Mesenchymal stem cell (in vitro differentiated cells and primary cell): ENCODE measurements at regions not wholly inside any gene's neighbourhood (a gene's known extent, or its start where the extent isn't known, plus 50 kb on each side); places are given as distances from the start of the nearest gene placed in this dataset.

ENCODE experiments used
- DNase-seq: peaks from one replicate; pipeline ENCODE4 v3.0.0-alpha.2; 2013
- H2AFZ ChIP-seq: one replicate; pipeline ENCODE4 v1.6.1; 2013; ENCODE audit warnings: low read depth, mild to moderate bottlenecking, control low read depth, inconsistent platforms, low read length, moderate library complexity
- H2AK5ac ChIP-seq: 2 replicates; pipeline ENCODE4 v1.6.1; 2013; ENCODE audit warnings: low read length, moderate library complexity, mild to moderate bottlenecking, inconsistent platforms; ENCODE audit not compliant: severe bottlenecking
- H2BK120ac ChIP-seq: one replicate; pipeline ENCODE4 v1.6.1; 2013; ENCODE audit warnings: low read depth, mild to moderate bottlenecking, inconsistent platforms, low read length, moderate library complexity
- H2BK12ac ChIP-seq, 2 experiments: one replicate each; pipeline ENCODE4 v1.6.1; 2013; ENCODE audit warnings: inconsistent platforms in 2 of 2, low read length in 2 of 2, mild to moderate bottlenecking in 2 of 2, moderate library complexity in 2 of 2, control low read depth in 1 of 2
- H2BK15ac ChIP-seq: one replicate; pipeline ENCODE4 v1.6.1; 2013; ENCODE audit warnings: mild to moderate bottlenecking, low read depth, inconsistent platforms; ENCODE audit not compliant: poor library complexity, severe bottlenecking
- H2BK5ac ChIP-seq: 2 replicates; pipeline ENCODE4 v1.6.1; 2013; ENCODE audit warnings: low read depth, mild to moderate bottlenecking, low read length, control low read depth, inconsistent platforms; ENCODE audit not compliant: poor library complexity, severe bottlenecking
- H3K14ac ChIP-seq, 2 experiments: one replicate each; pipeline ENCODE4 v1.6.1; 2013; ENCODE audit warnings: inconsistent platforms in 2 of 2, low read length in 2 of 2, control low read depth in 1 of 2, mild to moderate bottlenecking in 1 of 2, moderate library complexity in 1 of 2
- H3K18ac ChIP-seq, 2 experiments: one replicate each; pipeline ENCODE4 v1.6.1; 2013; ENCODE audit warnings: inconsistent platforms in 2 of 2, low read length in 2 of 2, control low read depth in 1 of 2, low read depth in 1 of 2, mild to moderate bottlenecking in 1 of 2
- H3K23ac ChIP-seq, 2 experiments: one replicate each; pipeline ENCODE4 v1.6.1; 2013; ENCODE audit warnings: inconsistent platforms in 2 of 2, low read length in 2 of 2, mild to moderate bottlenecking in 2 of 2, moderate library complexity in 2 of 2, control low read depth in 1 of 2
- H3K27ac ChIP-seq: 2 replicates; pipeline ENCODE4 v1.5.1; 2013; ENCODE audit warnings: mild to moderate bottlenecking, moderate library complexity, low read length, control low read depth, inconsistent platforms; ENCODE audit not compliant: poor library complexity, severe bottlenecking
- H3K27me3 ChIP-seq, 2 experiments: 2 replicates each; pipeline versions ENCODE4 v1.6.1 to v1.7.0; 2013; ENCODE audit warnings: low read length in 2 of 2, mild to moderate bottlenecking in 2 of 2, moderate library complexity in 2 of 2, control low read depth in 1 of 2, inconsistent platforms in 1 of 2; ENCODE audit not compliant: control insufficient read depth in 1 of 2, insufficient read depth in 1 of 2
- H3K36me3 ChIP-seq, 2 experiments: 2 replicates each; pipeline versions ENCODE4 v1.6.1 to v1.7.0; 2013; ENCODE audit warnings: low read length in 2 of 2, control low read depth in 1 of 2, inconsistent platforms in 1 of 2, low read depth in 1 of 2, mild to moderate bottlenecking in 1 of 2; ENCODE audit not compliant: insufficient read depth in 2 of 2, control insufficient read depth in 1 of 2
- H3K4ac ChIP-seq, 2 experiments: one replicate each; pipeline ENCODE4 v1.6.1; 2013; ENCODE audit warnings: inconsistent platforms in 2 of 2, low read length in 2 of 2, mild to moderate bottlenecking in 2 of 2, moderate library complexity in 2 of 2, control low read depth in 1 of 2, low read depth in 1 of 2
- H3K4me1 ChIP-seq: 2 replicates; pipeline ENCODE4 v1.6.1; 2013; ENCODE audit warnings: low read depth, low read length, control low read depth; ENCODE audit not compliant: control insufficient read depth, insufficient read depth
- H3K4me2 ChIP-seq: 2 replicates; pipeline ENCODE4 v1.6.1; 2013; ENCODE audit warnings: low read length, mild to moderate bottlenecking, inconsistent platforms; ENCODE audit not compliant: poor library complexity, severe bottlenecking
- H3K4me3 ChIP-seq, 2 experiments: 2 replicates each; pipeline versions ENCODE4 v1.5.1 to v1.7.0; 2013; ENCODE audit warnings: low read length in 2 of 2, mild to moderate bottlenecking in 2 of 2, control low read depth in 1 of 2, low read depth in 1 of 2; ENCODE audit not compliant: insufficient read depth in 1 of 2
- H3K79me1 ChIP-seq: replicated peaks from 2 replicates; pipeline ENCODE4 v1.6.1; 2013; ENCODE audit warnings: mild to moderate bottlenecking, control low read depth, low read length, inconsistent platforms; ENCODE audit not compliant: poor library complexity, severe bottlenecking
- H3K9ac ChIP-seq: 2 replicates; pipeline ENCODE4 v1.7.0; 2013; ENCODE audit warnings: mild to moderate bottlenecking, low read length, moderate library complexity
- H3K9me3 ChIP-seq: 2 replicates; pipeline ENCODE4 v1.7.0; 2013; ENCODE audit warnings: mild to moderate bottlenecking, low read length; ENCODE audit not compliant: control insufficient read depth
- H4K8ac ChIP-seq: one replicate; pipeline ENCODE4 v1.6.1; 2013; ENCODE audit warnings: inconsistent platforms, mild to moderate bottlenecking, low read length, moderate library complexity
- H4K91ac ChIP-seq: one replicate; pipeline ENCODE4 v1.6.1; 2013; ENCODE audit warnings: mild to moderate bottlenecking, low read length, inconsistent platforms
- WGBS: methylation state at CpG from one replicate; pipeline ENCODE4 v1.1.7; 2013; ENCODE audit warnings: mixed read lengths; 5-methylcytosine and 5-hydroxymethylcytosine counted together

GRCh38 chr2:181193550-181193949 is 213.1 kb downstream of the UBE2E3 start:
- H4K8ac ChIP-seq: no peak overlapping the region
- no peak overlapping the region for H3K23ac ChIP-seq
- DNase-seq: no peak
- no peaks in the 10 kb centered on the region for H3K27me3 ChIP-seq
- no peaks in the 10 kb centered on the region for H3K4me1 ChIP-seq
- no peak overlapping the region for H3K4me2 ChIP-seq
- H3K27ac ChIP-seq: no peak overlapping the region
- no peaks in the 10 kb centered on the region for H3K36me3 ChIP-seq
- H2BK15ac ChIP-seq: no peak overlapping the region
- H4K91ac ChIP-seq: no peak overlapping the region
- no peak overlapping the region for H2BK12ac ChIP-seq
- H3K79me1 ChIP-seq: no peaks in the 10 kb centered on the region
- H3K4me3 ChIP-seq: no peak overlapping the region
- H3K14ac ChIP-seq: no peak overlapping the region
- no peak overlapping the region for H2AFZ ChIP-seq
- H2BK5ac ChIP-seq: no peak overlapping the region
- H2BK120ac ChIP-seq: no peak overlapping the region
- 89% methylated on average over 1 of the region's 1 CpG for WGBS
- H3K18ac ChIP-seq: no peak overlapping the region
- no peak overlapping the region for H3K9ac ChIP-seq
- H2AK5ac ChIP-seq: no peak overlapping the region
- H3K9me3 ChIP-seq: no peaks in the 10 kb centered on the region
- no peak overlapping the region for H3K4ac ChIP-seq

GRCh38 chr2:181196401-181196800 is 216.0 kb downstream of the UBE2E3 start:
- Histone ChIP-seq H4K91ac (no peak overlapping the region), H3K27ac (no peak overlapping the region), H3K9me3 (no peaks in the 10 kb centered on the region), H4K8ac (no peak overlapping the region), H3K4me2 (no peak overlapping the region), H3K79me1 (no peaks in the 10 kb centered on the region), H3K36me3 (no peaks in the 10 kb centered on the region), H2AK5ac (no peak overlapping the region), H3K4me3 (no peak overlapping the region), H3K14ac (no peak overlapping the region), H3K23ac (no peak overlapping the region), H2BK12ac (no peak overlapping the region), H3K4me1 (no peaks in the 10 kb centered on the region), H3K4ac (no peak overlapping the region), H2BK15ac (no peak overlapping the region), H2BK5ac (no peak overlapping the region), H3K18ac (no peak overlapping the region), H3K9ac (no peak overlapping the region), H3K27me3 (no peaks in the 10 kb centered on the region), H2BK120ac (no peak overlapping the region), H2AFZ (no peak overlapping the region)
- 84% methylated on average over 3 of the region's 4 CpGs for WGBS
- DNase-seq: no peak

GRCh38 chr2:181197140-181197760 is 216.8 kb downstream of the UBE2E3 start:
- H4K8ac ChIP-seq: no peak overlapping the region
- no peaks in the 10 kb centered on the region for H3K27me3 ChIP-seq
- no peak overlapping the region for H2BK12ac ChIP-seq
- H3K36me3 ChIP-seq: no peaks in the 10 kb centered on the region
- no peaks in the 10 kb centered on the region for H3K79me1 ChIP-seq
- H2BK120ac ChIP-seq: no peak overlapping the region
- H3K4ac ChIP-seq: no peak overlapping the region
- DNase-seq: no peak
- H2BK5ac ChIP-seq: no peak overlapping the region
- no peak overlapping the region for H2AK5ac ChIP-seq
- no peak overlapping the region for H3K18ac ChIP-seq
- H3K27ac ChIP-seq: no peak overlapping the region
- 86% methylated on average over 1 of the region's 3 CpGs for WGBS
- H4K91ac ChIP-seq: no peak overlapping the region
- H2BK15ac ChIP-seq: no peak overlapping the region
- H3K23ac ChIP-seq: no peak overlapping the region
- H2AFZ ChIP-seq: no peak overlapping the region
- no peaks in the 10 kb centered on the region for H3K9me3 ChIP-seq
- no peak overlapping the region for H3K4me3 ChIP-seq
- H3K4me2 ChIP-seq: no peak overlapping the region
- no peak overlapping the region for H3K9ac ChIP-seq
- no peaks in the 10 kb centered on the region for H3K4me1 ChIP-seq
- no peak overlapping the region for H3K14ac ChIP-seq

DNA sequence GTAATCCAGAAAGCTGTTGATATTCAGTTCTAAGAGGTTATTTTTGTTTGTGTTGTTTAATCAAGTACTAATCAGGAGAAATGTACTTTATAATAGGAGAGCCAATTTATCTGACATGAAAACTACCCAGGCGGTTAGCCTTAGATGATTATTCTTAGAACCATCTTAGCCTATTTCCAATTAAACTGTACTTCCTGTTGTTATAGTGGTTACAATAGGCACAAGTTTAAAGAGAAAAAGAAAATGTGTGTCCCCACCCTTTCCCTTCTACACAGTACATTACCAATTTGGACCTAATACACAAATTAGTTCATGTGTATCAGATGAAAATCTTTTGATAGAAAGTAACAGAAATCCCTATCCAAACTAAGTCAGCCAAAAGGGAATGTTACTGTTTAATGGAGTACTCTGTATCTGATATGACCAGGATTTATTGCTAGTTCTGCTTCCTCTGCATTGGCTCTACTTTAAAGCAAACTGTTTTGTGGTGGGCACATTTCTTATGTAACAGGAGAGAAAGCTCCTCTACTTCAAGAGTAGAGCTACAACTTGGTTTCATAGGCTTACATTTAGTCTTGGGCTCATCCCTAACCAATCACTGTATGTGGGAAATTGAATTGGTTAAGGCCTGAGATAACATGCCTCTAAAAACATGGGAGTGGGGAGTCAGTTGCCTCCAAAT is 217.9 kb downstream of the UBE2E3 start:
- Histone ChIP-seq H3K36me3 (no peaks in the 10 kb centered on the region), H3K9ac (no peak overlapping the region), H3K4me2 (no peak overlapping the region), H4K91ac (no peak overlapping the region), H3K27ac (no peak overlapping the region), H3K4me1 (no peaks in the 10 kb centered on the region), H3K79me1 (no peaks in the 10 kb centered on the region), H3K14ac (no peak overlapping the region), H2BK12ac (no peak overlapping the region), H3K27me3 (no peaks in the 10 kb centered on the region), H3K23ac (no peak overlapping the region), H3K9me3 (no peaks in the 10 kb centered on the region), H3K4ac (no peak overlapping the region), H3K18ac (no peak overlapping the region), H2AFZ (no peak overlapping the region), H2BK120ac (no peak overlapping the region), H2BK5ac (no peak overlapping the region), H2AK5ac (no peak overlapping the region), H4K8ac (no peak overlapping the region), H2BK15ac (no peak overlapping the region), H3K4me3 (no peak overlapping the region)
- WGBS: no CpG with 5 or more reads among the region's 1 CpG
- no peak for DNase-seq
